Esophagus muscularis mucosa (tissue), 4 donors: ENCODE measurements at regions not wholly inside any gene's neighbourhood (a gene's known extent, or its start where the extent isn't known, plus 50 kb on each side); places are given as distances from the start of the nearest gene placed in this dataset.

Source experiments
- EP300 ChIP-seq: sonication (generic); formaldehyde crosslinking; IDR thresholded peaks from one replicate; pipeline ENCODE4 v1.6.1; 2017; ENCODE audit warnings: antibody characterized with exemption
- POLR2A ChIP-seq: fragments of 450-650 bp; IDR thresholded peaks from one replicate; pipeline ENCODE4 v1.6.1; 2017; ENCODE audit warnings: antibody characterized with exemption, moderate library complexity, mild to moderate bottlenecking, low read depth
- POLR2AphosphoS5 ChIP-seq, 2 donors: sonication (generic); formaldehyde crosslinking; IDR thresholded peaks; one replicate each; pipeline ENCODE4 v1.6.1; 2017; ENCODE audit warnings: antibody characterized with exemption in 2 of 2
- TF ChIP-seq, protein P1 (sequence below), 3 experiments: fragments of 200-600 bp in 2 of 3; fragments of 450-650 bp in 1 of 3; sonication (generic) in 2 of 3; IDR thresholded peaks; one replicate each; pipeline ENCODE4 v1.5.1; 2017 to 2019; ENCODE audit warnings: antibody characterized with exemption in 3 of 3, mild to moderate bottlenecking in 2 of 3, moderate library complexity in 1 of 3

DNA sequence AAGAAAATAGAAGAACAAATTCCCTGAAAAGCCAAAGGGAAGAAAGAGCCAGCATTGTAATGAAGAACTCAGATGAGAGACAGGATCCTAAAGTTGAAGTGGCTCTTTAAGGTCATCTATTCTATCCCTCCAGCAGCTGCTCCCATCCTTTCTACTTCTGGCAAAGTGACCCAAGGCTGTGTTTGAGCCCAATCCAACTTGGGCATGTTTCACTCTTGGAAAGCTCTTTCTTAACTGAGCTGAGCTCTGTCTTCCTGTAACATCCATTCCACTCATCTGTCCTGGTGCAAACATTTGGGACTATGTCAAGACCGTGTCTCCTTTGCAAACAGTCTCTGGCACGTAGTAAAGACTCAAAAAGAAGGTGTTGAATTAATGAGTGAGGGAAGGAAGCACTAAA, 298.1 kb upstream of the IGF1R start:
- TF ChIP-seq, protein P1, sequence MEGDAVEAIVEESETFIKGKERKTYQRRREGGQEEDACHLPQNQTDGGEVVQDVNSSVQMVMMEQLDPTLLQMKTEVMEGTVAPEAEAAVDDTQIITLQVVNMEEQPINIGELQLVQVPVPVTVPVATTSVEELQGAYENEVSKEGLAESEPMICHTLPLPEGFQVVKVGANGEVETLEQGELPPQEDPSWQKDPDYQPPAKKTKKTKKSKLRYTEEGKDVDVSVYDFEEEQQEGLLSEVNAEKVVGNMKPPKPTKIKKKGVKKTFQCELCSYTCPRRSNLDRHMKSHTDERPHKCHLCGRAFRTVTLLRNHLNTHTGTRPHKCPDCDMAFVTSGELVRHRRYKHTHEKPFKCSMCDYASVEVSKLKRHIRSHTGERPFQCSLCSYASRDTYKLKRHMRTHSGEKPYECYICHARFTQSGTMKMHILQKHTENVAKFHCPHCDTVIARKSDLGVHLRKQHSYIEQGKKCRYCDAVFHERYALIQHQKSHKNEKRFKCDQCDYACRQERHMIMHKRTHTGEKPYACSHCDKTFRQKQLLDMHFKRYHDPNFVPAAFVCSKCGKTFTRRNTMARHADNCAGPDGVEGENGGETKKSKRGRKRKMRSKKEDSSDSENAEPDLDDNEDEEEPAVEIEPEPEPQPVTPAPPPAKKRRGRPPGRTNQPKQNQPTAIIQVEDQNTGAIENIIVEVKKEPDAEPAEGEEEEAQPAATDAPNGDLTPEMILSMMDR (IDR thresholded peaks at IDR 0.05) = no peak
- no peak for TF ChIP-seq POLR2A
- no peak for TF ChIP-seq EP300
- no peak for TF ChIP-seq POLR2AphosphoS5 (IDR thresholded peaks at IDR 0.05)
